DMS79 (cell line): ENCODE measurements at regions not wholly inside any gene's neighbourhood (a gene's known extent, or its start where the extent isn't known, plus 50 kb on each side); places are given as distances from the start of the nearest gene placed in this dataset.
"Not testable (repeated sequence)": the region's sequence is repeated elsewhere in the genome, so short reads cannot be mapped to it uniquely, and the experiment has no call there.

Source experiments
- DNase-seq: peaks from one replicate; lab custom pipeline; 2025; lab: John Stamatoyannopoulos, UW

DNA sequence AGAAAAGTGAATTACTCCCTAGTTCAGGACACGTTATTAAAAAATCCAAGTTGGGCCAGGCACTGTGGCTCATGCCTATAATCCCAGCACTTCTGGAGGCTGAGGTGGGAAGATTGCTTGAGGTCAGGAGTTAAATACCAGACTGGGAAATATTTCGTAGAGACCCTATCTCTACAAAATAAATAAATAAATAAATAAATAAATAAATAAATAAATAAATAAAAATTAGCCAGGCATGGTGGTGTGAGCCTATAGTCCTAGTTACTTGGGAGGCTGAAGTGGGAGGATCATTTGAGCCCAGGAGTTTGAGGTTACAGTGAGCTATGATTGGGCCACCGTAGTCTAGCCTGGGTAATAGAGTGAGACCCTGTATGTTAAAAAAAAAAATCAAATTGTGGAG lies 741.2 kb downstream of the DHX35 start:
- DNase-seq: not testable (repeated sequence)

DNA sequence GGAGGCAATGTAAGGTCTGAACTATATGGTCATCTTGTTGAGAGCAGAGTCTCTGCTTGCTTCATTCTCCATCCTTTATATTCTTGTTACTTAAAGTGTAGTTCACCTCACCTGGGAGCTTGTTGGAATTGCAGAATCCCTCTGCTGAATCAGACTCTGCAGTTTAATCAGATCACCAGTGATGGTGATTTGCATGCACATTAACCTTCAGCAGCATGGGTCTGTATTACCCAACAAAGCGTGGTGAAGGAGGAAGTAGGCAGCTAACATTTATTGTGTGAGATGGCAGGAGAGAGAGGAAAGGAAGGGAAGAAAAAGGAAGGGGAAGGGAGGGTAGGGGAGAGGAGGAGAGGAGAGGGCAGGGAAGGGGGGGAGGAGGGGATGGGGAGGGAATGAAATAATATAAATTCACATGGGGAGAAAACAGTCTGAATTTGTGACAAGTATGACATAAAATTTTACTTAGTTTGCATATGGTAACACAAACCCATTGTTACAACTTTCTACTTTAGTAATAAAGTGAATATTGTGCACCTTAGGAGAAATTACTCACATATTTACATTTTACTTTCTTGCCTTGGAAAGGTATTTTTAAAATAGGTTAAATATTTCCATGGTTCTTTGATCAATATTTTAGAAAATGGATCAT lies 740.7 kb downstream of the DHX35 start:
- no peak for DNase-seq

DNA sequence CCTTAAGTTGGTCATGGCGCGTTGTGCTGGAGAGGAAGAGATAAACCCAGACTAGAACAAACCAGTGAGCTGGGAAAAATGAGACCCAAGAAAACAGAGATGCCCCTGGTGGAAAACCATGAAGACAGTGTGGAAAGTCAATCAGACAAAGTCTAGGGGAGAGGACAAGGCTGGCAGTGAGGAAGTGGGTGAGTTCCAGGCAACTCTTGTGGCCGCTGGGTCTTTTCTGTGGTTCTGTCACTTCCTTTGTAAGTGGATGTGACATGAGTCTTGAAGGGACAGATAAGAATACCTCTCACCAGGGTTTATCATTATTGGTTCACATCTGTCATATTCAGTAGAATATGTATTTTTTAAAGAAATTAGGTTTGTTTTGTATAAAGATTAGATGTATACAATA lies 738.4 kb downstream of the DHX35 start:
- DNase-seq: no peak

DNA sequence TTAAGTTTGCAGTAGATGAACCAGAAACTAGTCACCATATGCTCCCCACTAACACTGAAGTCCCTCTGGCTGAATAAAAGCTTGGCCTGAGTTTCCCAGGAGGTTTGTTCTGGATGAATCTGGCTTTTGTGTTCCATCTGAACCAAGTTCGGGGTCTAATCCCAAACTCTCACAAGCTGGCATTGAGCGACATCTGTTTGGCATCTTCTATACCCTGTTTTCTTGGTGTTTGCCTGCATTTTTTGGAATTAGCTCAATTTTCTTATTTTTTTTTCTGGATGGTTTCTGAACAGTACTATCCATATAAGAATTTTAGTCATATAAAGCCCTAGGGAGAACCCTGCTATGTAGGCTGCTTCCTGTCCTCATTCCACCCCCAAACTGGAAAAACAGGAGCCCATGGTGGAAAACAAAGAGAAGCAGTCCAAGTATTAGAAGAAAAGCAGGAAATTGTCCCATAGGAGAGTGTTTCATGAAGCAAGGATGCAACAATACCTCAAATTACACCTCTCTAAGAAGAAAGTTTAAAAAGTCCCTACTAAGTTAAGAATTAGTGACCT lies 737.1 kb downstream of the DHX35 start:
- DNase-seq: no peak

DNA sequence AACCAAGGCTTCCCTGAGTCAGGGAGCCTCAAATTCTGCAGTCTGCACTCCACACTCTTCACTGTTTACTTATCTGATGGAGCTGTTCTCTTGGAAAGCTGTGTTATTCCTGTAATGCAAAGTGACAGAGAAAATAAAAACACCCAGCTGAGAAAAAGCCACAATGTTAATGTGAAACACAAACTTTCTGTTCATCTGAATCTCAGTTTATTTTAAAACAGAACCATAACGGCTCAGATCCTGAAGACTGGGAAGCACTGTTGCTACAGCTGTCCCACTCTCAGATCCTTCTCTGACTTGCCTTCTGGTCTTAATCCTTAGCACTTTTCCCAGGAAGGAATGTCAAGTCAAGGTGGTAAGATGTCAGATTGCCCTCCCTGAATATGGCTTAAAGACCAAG lies 736.6 kb downstream of the DHX35 start:
- DNase-seq: no peak

DNA sequence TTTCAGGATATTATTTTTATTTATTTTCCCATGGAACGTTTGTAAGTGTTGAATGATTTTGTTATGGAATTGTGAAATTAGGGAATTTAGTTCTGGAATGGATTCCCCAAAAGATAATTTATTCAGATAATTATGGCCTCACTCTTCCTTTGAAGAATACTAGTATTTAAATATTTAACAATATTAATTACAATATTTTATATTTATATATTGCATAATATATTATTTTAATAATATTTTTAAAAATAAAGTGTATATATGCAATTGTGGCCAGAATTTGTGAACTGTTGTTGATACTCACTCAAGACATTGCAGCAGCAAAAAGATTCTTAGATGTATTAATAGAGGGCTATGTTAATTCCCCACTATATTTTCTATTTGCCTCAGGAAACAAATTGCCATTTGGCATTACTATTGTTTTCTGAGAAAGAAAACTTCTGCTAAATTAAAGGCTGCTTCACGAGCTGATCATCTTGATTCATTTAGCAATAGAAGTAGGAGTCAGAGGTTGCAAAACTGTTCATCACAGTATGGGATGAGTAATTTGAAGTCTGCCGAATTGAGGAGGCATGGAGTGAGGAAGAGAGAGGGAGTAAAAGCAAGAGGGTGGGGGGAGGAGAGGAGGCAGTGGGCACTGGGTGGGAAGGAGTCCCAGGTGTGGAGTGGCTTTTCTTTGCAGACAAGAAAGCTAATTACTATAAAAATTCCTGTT lies 729.2 kb downstream of the DHX35 start:
- no peak for DNase-seq

DNA sequence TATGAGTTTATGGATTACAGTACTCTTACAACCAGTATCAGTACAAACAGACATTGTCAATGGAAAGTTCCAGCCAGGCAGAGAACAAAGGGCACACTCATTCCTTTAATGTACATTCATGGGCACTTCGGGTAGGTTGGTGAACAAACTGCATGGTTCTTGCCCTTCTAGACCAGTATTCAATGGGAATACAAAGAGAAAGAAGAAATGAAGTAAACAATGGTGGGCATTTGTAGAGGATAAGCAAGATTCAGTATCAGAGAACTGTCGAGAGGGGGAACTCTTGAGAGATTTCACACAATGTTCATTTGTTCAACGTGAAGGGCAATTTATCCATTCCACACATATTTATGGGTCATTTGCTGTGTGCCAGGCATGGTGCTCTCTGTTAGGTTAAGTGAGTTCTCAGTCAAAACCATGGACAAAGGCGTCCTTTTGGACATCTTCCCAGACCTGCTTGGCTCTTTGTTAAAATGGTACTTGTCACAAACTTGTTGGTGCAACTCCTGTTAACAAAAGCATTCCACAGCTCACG lies 714.8 kb downstream of the DHX35 start:
- peak; percentile 17 for DNase-seq

DNA sequence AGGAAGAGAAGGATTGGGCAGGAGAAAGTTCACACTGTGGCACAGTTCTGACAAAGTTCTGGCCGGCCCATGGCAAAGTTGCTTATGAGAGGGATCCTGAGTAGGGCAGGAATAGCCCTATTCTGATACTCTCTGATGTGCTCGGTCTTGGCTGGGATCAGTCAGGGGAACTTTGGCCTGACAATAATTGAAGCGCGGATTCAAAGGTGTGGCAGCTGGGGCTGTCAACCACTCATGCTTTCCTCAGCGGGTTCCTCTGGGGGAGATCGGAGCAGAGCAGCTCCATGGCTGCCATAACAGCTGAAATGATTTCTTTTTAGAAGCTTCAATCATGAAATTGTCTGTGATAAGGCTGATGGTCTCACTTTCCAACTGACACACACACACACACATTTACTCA lies 714.1 kb downstream of the DHX35 start:
- no peak for DNase-seq

DNA sequence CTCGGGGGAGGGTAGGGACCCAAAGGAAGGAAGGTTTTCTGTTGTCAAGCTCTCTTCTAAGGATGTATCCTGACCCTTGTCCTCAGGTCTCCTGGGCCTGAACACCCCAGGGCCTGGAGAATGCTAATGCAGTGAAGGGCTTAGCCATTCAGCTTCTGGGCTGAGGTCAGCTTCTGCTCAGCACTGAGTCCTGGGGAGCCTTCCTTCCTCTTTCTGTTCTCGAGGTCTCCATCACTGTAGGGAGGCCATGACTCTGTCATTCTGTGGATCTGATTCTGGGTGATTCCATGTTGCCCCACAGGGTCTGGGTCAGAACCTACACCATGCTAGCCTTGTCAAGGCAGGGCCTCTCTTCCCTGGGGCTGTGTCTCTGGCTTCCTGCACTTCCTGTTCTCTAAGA lies 712.7 kb downstream of the DHX35 start:
- DNase-seq: no peak

DNA sequence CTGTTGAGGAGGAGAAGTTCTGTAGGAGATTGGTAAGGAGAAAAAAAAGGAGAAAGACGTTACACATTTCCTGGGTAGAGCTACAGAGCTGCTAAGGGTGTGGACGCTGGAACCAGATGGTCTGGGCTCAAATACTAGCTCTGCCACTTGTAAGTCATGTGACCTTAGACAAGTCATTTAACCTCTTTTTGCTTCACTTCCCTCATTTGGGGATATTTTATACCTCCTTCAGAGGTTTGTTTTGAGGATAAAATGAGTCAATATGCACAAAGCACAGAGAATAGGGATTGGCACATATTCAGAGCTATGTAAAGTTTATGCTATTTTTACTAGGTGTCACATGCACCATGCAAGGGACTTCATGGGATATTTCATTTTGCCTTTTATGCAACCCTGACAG lies 708.8 kb downstream of the DHX35 start:
- no peak for DNase-seq

DNA sequence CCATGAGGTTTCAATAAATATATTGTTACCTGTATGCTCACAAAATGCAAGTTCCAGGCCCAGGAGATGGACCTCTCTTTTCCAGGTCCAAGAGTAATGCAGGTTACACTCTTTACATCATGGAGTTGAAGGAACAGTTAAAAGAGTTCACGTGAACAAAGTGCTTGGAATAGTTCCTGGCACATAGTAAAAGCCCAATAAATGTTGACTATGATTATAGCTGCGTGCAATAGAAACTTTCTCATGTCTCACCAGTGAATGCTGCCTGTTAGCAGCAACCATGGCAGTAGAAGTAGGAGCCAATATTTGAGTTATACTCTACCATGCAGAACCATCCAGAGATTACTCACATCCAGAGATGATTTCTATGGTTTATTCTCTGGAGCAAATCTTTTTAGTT lies 707.5 kb downstream of the DHX35 start:
- DNase-seq: no peak

DNA sequence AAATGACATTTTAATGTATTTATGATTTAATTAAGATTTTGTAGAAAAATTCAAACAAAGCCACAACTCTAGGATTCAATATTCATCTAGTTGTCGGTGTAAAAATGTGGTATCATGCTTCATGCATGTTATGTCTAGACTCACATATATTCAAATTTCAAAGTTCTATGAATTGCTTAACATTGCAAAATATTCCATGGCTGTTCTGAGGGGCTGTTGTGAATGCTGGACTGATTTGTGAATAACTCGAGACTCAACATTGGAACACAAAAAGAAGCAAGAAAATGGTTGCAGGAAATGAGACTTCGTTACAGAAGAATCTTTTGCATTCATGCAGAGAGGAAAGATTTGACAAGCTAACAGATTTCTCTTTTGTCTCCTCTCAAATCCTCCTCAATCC lies 705.9 kb downstream of the DHX35 start:
- DNase-seq: no peak

DNA sequence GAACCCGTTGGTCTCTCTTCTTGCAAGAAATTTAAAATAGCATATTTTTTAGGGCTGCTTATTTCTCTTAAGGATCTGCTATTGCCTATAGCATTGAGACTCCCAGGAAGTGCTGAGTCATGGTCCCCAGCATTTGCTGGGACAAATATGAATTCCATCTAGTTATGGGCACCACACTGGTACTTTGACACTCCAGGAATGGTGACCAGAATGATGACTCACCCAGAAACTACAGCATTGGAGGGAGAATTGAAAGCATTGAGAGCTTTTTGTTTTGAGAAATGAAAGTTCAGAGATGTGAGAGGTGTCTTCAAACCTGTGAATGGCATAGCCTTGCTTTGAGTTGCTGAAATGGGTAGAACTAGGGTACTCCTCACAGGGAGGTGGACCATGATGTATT lies 699.7 kb downstream of the DHX35 start:
- no peak for DNase-seq

DNA sequence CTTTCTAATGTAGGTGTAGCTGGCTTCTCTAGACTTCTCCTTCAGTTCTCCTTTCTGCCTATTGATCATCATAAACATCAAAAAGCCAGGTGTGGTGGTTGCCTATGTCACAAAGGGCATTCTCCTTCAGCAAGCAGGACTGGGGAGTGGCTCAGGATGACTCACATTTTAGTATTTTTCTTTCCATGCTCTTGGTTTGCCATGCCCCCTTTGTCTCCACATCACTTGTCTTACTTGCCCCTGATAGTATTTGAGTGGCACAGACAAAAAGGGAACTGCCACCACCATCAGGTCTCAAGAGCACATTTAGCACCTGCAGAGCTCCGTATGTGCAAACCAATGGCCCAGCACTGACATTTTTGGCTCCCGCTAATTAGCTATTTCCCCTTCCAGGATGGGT lies 698.8 kb downstream of the DHX35 start:
- no peak for DNase-seq

DNA sequence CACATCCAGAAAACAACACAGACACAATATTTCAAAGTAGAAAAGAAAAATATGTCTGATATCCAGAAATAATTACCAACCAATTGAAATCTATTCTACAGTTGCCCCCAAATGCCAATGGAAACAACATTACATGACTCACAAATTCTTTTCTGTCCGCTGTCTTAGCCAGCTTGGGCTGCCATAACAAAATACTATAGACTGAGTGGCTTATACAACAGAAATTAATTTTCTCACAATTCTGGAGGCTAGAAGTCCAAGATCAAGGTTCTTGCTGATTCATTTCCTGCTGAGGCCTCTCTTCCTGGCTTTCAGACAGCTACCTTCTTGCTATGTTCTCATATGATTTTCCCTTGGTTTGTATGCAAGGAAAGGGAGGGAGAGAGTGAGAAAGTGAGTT lies 698.1 kb downstream of the DHX35 start:
- DNase-seq: no peak

DNA sequence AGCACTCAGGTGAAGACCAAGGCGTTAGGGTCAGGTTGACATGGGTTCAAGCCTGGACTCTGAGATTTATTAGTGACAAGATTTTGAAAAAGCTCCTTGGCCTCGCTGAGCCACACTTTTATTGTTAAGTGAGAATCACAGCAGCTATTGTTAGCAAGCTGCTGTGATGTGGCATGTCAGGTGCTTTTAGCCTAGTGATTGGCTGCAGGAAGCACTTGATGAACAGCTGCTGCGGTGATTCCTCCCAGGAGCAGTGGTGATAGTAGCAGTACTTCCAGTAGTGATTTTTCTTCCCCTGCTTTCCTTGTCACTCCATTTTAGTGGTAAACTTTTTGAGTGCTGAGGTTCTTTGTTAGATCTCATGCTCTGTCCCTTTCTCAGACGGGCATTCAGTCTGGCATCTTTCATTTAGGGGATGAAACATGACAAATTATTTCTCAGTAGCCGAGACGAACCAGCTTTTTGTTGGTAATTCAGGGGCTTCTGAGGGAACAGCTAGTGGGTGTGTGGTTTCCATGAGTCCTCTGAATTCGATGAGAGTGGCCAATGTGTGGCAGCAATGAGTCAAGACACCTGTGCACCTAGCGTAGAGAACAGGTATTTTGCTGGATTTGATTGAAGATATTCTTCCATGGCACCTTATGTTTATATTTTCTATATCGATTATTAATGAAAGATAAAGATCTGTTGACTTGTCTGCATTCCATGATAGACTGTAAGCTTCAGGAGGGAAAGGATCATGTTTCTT lies 696.7 kb downstream of the DHX35 start:
- DNase-seq: no peak

DNA sequence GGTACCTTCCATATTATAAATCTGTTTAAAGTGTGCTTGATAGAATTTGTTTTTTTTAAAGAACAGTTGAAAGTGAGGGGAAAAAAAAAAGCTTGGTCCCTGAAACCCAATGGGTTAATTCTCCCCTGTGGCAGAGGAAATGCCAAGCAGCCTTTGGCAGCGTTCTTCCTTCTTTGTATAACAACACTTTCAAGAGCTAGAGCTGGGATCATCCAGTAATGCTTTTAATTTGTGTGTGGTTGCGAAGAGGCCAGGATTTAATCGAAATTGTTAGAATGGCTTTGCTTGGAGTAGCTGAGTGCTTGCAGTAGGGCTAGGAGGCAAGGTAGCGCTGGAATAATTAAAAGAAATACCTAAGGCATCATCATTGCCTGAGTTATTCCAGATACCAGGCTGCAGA lies 692.0 kb downstream of the DHX35 start:
- no peak for DNase-seq

DNA sequence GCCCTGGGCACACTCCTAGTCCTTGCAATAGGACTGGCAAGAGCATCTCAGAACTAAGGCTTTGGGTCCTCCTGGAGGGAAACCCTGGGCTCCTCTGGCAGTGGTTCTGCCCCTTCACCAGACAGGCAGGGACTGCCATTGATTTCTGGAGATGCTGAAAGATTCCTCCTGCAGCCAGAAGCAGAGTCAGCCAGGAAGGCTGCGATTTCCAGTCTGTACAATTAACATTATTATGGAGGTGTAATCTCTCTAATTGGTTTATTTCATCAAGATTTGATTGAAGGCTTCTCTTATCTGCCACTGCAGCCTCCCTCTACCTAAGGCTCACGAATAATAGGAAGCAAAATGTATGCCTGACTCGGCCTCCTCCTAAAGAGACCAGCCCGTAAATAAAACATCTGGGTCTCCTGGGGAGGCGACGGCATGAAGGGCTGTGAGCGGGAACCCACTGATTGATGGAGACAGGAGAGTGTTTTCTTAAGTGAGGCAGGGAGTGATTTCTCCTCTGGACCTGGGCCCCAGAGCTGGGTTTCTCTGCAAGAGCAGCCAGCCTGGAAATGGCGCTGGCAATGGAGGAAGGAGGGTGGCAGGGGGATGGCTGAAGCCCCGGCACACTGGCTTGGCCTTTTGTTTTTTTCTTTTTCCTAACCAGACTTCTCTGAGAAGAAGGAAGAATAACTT lies 689.6 kb downstream of the DHX35 start:
- no peak for DNase-seq

DNA sequence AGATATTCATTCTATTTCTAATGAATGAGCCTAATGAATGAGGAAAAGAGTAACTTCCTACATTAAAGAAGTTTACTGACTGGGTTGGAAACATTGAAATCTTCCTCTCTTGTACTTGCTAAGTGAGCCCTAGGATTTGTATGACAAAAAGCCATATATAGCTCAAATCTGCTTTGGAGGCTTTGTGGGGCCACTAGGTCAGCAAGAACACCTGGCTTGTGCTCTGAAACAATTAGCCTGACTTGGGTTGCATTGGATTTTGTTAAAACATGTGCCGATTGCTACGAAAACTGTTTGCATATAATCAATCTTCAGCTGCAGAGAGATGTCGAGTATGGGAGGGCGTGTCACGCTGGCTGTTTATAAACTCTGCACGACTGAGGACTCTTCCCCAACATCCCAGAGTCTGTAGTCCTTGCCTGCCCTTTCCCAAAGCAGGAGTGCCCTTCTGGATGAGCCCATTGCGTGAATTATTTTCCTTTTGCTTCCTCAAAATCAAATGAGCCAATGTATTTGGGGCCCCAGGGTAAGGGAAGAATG lies 684.8 kb downstream of the DHX35 start:
- no peak for DNase-seq

DNA sequence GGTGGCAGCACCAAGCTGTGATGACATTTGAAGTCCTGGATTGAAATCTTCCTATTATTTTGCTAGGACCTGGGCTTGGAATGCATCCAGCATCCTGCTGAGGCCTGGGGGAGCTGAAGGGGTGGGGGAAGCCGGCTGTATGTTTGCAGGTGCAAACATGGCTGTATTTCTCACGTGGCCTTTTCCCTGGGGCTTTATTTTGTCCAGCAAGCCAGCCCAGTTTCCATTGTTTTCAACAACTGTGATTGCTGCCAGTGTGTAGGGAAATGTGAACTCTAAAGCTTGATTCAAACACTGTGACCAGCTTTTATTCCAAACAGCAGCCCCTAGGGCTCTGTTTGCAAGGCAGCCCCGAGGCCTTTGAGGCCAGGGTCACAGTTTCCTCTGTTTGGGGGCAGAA lies 683.0 kb downstream of the DHX35 start:
- DNase-seq: no peak

DNA sequence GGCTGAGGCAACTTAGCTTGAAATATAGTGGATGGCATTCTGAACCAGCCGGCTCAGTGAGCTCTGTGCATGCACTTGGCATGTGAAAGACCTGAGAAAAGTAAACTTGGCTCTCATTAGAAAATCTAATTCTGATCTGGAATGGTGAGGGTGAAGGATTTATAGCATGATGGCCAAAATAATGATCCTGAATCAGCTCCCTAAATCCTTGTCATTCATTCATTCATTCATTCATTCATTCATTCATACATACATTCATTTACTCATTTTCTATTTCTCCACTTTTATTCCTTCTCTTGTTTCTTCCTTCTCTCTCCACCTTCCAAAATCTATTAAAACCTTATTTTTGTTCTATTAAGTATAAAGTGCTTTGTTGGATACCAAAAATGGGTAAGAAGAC lies 681.1 kb downstream of the DHX35 start:
- no peak for DNase-seq

DNA sequence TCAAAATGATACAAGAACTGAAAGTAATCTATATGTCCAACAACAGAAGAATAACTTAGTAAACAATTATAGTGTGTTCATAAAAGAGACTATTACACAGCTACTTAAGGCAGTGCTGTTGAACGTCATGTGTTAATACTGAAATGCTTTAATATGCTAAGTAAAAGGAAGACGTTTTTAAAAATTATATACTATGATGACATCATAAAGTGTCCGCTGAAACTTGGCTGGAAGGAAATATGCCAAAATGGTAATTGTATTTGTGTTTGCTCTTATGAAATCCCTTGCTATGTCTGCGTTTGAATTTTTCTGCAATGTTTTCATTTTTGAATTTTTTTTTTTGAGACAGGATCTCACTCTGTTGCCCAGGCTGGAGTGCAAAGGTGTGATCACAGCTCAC lies 679.3 kb downstream of the DHX35 start:
- no peak for DNase-seq
